Gastroesophageal sphincter (tissue), 3 donors: ENCODE measurements at regions not wholly inside any gene's neighbourhood (a gene's known extent, or its start where the extent isn't known, plus 50 kb on each side); places are given as distances from the start of the nearest gene placed in this dataset.

Source experiments
- CTCF ChIP-seq, 4 experiments: fragments of 200-600 bp in 2 of 4; fragments of 450-650 bp in 2 of 4; sonication (generic) in 1 of 4; IDR thresholded peaks; one replicate each; pipeline ENCODE4 v1.5.1; 2017 to 2019; ENCODE audit warnings: antibody characterized with exemption in 4 of 4, mild to moderate bottlenecking in 2 of 4, moderate library complexity in 2 of 4
- EP300 ChIP-seq: sonication (generic); formaldehyde crosslinking; IDR thresholded peaks from one replicate; pipeline ENCODE4 v1.6.1; 2017; ENCODE audit warnings: antibody characterized with exemption, mild to moderate bottlenecking
- POLR2A ChIP-seq, 2 donors: fragments of 450-650 bp; IDR thresholded peaks; one replicate each; pipeline ENCODE4 v1.6.1; 2017; ENCODE audit warnings: antibody characterized with exemption in 2 of 2, mild to moderate bottlenecking in 2 of 2, moderate library complexity in 1 of 2
- POLR2AphosphoS5 ChIP-seq: sonication (generic); formaldehyde crosslinking; IDR thresholded peaks from one replicate; pipeline ENCODE4 v1.6.1; 2017; ENCODE audit warnings: antibody characterized with exemption

- TF ChIP-seq CTCF (IDR thresholded peaks at IDR 0.05): no peak
- no peak for TF ChIP-seq EP300
- TF ChIP-seq POLR2A (IDR thresholded peaks at IDR 0.05): no peak
- TF ChIP-seq POLR2AphosphoS5: no peak
These were observed 402.8 kb downstream of the MIAT start for GRCh38 chr22:27060190-27060589.
